ENCODE measurements at regions not wholly inside any gene's neighbourhood (a gene's known extent, or its start where the extent isn't known, plus 50 kb on each side); places are given as distances from the start of the nearest gene placed in this dataset.

DNA sequence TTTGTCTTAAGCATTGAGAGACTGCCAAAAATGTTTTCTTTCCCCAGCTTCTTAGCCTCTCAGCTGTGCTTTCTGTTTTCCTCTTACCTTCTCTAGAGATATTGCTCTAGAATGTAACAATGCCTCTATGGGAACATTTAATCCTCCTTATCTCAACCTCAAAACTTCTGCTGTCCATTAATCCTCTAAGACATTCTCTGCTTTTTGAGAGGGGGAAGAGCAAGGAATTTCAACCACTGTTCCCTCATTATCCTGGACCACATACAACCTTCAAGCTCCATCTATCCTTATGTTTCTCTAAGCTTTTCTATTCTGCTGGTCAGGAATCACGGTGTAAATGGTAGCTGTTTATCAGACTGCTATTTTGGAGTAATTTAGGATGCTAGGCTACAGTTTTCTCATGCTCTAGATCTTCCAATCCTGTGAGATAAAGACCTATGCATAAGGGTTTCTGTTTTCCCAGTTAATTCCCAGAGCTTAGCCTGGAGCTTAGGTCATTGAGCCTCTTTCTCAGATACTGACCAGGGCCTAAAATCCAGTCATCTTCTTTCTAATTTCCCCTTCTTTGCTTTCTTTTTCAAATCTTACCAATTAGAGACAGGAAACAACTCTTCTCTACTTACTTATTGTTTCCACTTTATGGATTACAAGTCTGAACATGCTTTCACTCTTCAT lies 282.0 kb downstream of the CALCRL start:
- no peak for TF ChIP-seq POLR2AphosphoS5 (IDR thresholded peaks at IDR 0.05)
- TF ChIP-seq, protein P1, sequence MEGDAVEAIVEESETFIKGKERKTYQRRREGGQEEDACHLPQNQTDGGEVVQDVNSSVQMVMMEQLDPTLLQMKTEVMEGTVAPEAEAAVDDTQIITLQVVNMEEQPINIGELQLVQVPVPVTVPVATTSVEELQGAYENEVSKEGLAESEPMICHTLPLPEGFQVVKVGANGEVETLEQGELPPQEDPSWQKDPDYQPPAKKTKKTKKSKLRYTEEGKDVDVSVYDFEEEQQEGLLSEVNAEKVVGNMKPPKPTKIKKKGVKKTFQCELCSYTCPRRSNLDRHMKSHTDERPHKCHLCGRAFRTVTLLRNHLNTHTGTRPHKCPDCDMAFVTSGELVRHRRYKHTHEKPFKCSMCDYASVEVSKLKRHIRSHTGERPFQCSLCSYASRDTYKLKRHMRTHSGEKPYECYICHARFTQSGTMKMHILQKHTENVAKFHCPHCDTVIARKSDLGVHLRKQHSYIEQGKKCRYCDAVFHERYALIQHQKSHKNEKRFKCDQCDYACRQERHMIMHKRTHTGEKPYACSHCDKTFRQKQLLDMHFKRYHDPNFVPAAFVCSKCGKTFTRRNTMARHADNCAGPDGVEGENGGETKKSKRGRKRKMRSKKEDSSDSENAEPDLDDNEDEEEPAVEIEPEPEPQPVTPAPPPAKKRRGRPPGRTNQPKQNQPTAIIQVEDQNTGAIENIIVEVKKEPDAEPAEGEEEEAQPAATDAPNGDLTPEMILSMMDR (IDR thresholded peaks at IDR 0.05) = no peak

Data from sigmoid colon (tissue), 4 donors.